CD4-positive, alpha-beta T cell treated with Interleukin-10 for 1 hour (primary cell): ENCODE measurements at regions not wholly inside any gene's neighbourhood (a gene's known extent, or its start where the extent isn't known, plus 50 kb on each side); places are given as distances from the start of the nearest gene placed in this dataset.

Source experiments
- DNase-seq: peaks from one replicate; pipeline ENCODE4 v3.0.0-alpha.2; 2020

- DNase-seq = no peak
Measured at GRCh38 chr4:13036841-13037240, 447.3 kb downstream of the RAB28 start.

GRCh38 chr4:13032936-13033335 is 451.2 kb downstream of the RAB28 start:
- DNase-seq = no peak

- DNase-seq = no peak
Measured at GRCh38 chr4:13024147-13025105, 459.7 kb downstream of the RAB28 start.

DNA sequence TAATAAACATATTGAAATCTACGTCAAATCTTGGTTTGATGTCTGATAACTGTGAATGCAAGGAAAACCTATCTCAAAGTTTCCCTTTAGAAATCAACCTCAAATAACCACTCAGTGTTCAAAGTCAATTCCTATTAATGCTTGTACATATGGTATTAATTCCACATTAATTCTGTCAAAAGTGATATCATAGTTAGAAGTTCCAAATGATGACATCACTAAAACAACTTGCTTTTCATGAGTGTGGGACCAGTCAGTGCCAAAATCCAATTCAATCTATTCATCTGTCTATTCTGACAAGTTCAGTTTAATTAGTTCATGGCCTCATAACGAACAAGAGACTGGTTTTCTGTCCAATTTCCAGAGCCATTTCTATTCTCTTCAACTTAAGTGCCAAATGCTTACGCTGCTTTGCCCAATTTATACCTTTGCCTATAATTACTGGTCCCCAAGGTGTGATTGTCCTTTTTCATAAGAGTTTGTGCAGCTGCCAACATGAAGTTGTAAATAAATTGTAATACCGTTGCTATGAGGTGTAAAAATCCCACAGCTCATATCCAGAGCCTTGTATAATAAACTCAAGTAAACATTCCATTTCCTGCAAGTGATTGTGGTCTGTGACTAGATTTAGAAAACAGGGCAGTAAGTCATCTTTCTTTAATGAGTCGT is 476.2 kb downstream of the RAB28 start:
- no peak for DNase-seq

DNA sequence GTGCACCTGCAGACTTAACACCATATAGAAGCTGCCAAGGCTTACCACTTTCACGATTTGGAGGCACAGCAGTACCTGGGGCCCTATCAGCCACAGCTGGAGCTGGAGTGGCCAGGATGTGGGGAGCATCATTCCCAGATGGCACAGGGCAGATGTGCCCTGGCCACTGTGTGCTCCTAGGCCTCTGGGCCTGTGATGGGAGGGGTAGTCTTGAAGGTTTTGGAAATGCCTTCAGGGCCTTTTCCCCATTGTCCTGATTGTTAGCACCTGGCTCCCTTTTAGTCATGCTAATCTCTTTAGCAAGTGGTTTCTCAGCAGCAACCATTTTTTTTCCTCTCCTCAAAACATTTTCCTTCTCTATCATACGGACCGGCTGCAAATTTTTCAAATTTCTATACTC is 490.2 kb downstream of the RAB28 start:
- DNase-seq = no peak

DNA sequence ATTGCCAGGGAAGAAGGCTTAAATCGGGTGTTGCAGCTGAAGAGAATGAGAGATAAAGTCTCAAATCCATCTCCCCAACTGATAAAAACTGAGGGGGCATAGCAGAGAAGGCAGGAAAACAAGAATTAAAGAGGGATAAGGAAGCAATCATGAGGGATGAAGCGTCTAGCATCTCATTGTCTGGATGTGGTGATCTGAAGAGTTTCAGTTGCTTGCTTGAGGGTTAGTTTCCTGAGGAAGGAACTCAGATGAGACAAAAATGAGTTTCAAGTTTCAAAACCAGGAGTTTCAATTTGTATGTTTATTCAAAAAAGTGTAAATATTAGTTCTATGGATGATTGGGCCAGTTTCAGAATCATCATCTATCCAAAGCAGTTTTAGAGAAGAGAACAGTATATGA is 496.9 kb downstream of the RAB28 start:
- DNase-seq = no peak

- no peak for DNase-seq
Measured at GRCh38 chr4:12979797-12980196, 504.3 kb downstream of the RAB28 start.

DNA sequence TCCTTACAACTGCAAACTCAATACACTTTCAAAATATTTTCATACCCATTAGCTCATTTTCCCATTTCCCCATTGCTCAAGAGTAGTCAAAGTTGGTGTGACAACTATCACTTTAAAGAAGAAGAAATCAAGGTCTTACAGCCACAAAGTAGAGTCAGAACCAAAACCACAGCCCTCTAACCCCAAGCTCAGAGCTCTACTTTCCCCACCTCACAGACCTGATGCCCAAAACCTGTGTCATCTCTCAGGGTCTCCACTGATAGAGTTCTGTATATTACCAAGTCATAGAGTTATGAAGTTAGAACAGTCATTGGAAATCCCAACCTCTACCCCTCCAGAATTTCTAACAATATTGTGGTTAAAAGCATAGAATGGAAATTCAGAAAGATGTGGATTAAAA is 505.8 kb downstream of the RAB28 start:
- DNase-seq = no peak

DNA sequence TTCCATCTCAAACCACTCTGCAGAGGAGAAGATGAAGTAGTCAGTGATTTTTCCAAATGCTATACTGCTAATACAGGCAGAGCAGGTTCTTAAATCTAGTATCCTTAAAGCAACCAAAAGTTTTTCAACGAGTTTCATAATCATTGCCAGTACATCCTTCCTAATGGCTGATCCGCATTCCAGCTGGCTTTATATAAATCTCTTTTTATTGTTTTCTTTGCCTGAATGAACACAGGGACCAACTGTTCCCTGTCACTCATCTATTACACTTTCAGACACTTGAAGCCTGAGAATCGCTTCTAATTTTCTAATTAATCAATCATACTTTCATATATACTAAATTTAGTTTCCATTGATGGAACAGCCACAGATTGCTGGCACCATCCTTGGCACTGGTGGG is 508.6 kb downstream of the RAB28 start:
- no peak for DNase-seq

GRCh38 chr4:12973522-12973921 is 510.6 kb downstream of the RAB28 start:
- DNase-seq = no peak

DNA sequence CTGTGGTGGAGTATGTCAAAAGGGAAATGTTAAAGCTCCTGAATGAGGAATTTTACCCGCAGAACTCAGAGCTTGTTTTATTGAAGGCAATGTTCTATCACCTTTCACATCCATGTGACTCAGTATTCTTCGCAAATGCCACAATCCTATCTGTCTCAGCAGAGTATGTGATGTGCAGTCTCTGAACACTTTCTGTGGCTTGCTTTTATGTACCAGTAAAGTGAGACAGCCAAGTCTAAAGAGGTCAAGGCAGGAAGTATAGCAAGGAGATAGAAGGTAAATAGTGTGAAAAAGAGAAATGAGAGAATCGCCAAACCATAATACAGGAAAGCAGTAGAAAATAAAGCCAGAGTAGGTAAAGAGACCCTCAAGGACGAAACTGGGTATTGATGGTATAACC is 515.8 kb downstream of the RAB28 start:
- DNase-seq = no peak

- DNase-seq = no peak
Measured at GRCh38 chr4:12966726-12967125, 517.4 kb downstream of the RAB28 start.

DNA sequence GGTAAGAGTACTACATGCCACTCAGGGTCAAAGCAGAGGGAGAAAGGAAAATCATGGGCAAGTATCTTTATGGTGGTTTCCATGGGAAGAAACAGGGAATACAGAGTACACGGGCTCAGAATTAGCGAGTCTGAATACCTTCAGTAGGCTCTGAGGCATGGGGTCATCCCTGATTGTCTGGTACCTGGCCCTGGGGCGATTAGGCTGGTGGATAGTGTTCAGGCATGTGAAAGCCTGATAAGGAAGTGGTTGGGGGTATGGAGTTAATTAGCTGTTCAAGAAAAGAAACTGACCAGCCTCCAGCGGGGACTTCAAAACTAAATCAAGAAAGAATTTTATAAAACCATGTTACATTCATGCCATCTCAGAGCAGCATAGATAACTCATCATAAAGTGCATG is 518.8 kb downstream of the RAB28 start:
- no peak for DNase-seq

DNA sequence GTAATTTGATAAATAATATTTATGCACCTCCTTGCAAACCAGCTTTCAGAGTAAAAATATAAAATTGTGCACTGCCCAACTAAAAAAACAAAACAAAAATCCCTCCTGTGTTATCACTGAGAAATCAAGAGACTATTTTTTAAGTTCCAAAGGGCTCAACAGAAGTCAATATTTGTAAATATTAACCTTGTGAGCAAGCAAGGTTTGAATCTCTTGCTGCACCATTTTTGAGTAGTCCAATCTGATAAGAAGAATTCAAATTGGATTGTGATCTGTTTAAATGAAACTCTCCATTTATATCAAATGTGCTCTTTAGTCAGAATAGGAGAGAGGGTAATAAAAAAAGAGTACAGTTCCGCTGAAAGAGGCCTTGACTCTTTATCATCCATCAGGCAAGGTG is 520.2 kb downstream of the RAB28 start:
- no peak for DNase-seq

DNA sequence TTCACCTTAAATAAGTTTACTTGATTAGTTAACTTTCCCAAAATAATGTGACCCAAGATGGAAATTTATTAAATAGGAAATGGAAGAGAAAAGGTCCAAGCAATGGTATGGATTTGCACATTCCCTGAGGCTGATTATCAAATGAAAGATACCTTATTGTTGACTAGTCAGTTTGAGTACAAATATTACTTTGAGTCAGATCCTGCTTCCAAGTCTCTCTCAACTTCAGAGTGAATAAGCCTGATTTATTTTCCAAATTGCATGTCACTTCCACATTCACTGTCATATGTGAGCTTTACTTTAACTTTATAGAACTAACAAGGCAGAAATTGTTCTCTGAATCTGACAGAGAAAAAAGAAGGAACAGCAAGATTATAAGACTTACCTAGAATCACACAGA is 520.8 kb downstream of the RAB28 start:
- DNase-seq = no peak

DNA sequence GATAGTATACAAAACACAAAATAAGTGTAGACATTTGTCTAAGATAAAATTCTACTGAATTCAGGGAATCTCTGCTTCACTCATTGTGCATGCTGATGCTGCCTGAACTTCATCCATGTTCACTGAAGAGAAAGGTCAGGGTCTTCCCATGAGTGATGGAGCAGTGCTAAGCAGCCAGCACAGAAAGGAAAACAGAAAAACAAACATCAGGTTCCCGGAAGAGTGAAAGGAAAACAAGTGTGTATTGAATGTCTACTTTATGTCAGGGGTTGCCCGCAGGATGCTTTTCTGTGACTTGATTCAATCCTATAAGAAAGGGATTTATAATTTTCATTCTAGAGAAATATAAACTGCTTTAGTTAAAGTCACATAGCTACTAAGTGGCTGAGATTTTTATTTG is 522.4 kb downstream of the RAB28 start:
- no peak for DNase-seq

DNA sequence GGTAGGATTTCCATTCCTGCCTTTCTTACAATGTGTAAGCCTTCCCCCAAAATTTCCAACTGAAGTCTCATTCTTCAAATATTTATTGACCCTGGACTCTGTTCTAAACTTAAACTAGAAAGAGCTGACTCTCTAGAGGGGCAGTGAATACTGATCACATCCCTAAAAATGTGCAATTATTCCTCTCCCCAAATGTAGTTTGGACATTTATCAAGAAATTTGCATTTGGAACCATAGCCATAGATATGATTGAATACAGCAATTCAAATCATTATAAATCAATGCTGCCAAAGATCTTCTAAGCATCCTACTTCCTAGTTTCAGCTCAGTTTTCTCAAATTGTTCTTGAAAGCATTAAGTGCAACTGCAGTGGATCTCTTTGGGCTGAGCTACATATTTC is 525.7 kb downstream of the RAB28 start:
- no peak for DNase-seq

- DNase-seq = no peak
Measured at GRCh38 chr4:12957108-12957507, 527.0 kb downstream of the RAB28 start.

DNA sequence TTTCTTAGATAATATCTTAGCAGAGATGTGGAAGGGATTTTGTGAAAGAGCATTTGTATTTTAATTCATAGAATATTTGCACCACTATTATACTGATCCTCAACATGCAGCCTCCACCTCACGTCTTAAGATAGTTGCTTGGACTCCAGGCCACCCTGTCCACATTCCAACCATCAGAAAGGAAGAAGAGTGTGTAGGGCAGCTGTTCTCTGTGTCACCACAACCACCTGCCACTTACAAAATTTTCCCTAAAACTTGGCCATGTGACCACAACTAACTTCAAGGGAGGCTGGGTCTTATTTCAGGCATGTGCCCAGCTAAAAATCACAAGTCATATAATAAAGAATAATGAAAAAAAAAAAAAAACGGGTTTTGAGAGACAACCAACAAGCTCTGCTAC is 528.1 kb downstream of the RAB28 start:
- DNase-seq = no peak

DNA sequence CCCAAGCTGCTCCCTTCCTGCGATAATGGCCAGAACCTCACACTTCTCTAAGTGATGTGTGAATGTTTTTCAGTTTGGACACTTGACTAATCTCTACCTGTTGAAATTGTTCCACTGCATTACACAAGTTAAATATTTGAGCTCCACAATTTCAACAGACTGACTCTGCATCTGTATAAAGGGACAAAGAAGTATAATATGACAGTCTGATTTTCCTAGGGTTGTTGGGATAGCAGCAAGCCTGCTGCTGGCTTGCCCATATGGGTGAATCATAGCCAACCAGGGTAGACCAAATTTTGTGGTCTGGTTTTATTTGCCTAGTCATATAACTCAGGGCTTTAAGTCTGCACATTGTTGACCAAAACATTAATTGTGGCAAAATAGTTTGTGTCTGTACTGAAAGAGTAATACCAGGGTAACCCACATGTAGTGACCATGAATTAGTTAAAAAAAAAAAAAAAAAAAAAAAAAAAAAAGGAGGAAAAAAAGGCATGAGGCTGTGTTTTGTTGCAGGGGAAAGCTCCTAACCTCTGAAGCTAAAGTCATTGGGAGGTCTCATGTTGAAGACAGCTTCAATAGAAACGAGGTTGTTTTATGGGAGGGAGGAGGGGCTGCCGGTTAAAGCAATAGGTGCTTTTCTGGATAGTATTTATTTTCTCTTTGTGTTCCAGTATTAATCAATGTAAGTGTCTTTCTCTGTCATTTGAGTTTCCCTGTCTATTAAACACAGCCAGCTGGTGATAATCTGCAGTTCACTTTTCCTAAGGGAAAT is 534.2 kb downstream of the RAB28 start:
- no peak for DNase-seq

- DNase-seq = no peak
Measured at GRCh38 chr4:12943069-12943468, 541.1 kb downstream of the RAB28 start.

DNA sequence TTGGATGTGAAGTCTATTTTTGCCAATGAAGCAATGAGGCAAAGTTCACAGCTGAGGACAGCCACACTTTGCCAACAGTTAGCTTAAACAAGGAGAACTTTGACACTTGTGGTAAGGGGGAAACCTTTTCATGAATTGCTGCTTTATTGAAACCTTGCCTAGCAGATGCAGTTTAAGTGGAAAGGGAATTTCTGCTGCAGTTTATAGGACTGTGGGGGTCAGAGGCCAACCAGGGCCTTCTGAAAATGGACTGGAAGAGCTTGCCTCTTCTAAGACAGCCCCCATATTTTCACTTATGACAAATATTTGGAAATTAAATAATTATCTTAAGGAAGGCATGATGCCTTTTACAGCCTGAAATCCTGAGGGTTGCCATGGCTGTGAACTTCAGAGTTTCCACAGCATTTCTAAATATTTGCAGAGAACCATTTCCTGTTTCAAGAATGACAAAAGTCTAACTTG is 550.3 kb downstream of the RAB28 start:
- no peak for DNase-seq

GRCh38 chr4:12932203-12932788 is 551.8 kb downstream of the RAB28 start:
- no peak for DNase-seq
